Small intestine (tissue), 7 donors: ENCODE measurements at regions not wholly inside any gene's neighbourhood (a gene's known extent, or its start where the extent isn't known, plus 50 kb on each side); places are given as distances from the start of the nearest gene placed in this dataset.

Experiments
- DNase-seq, 2 donors: peaks; one replicate each; pipeline versions ENCODE4 v3.0.0 to v3.0.0-alpha.2; 2013
- FAIRE-seq: peaks from 2 replicates; lab custom pipeline; 2012; peaks lifted over from hg19 to GRCh38; lab: Jason Lieb, UNC
- H3K27ac ChIP-seq, 3 donors: one replicate each; pipeline ENCODE4 v1.5.1; 2013; ENCODE audit warnings: low read length in 2 of 3, mild to moderate bottlenecking in 2 of 3, control low read depth in 1 of 3, inconsistent platforms in 1 of 3, low read depth in 1 of 3, moderate library complexity in 1 of 3
- H3K27me3 ChIP-seq, 3 donors: one replicate each; pipeline ENCODE4 v1.6.1; 2013; ENCODE audit warnings: low read length in 3 of 3, inconsistent platforms in 1 of 3; ENCODE audit not compliant: control insufficient read depth in 3 of 3, insufficient read depth in 3 of 3
- H3K36me3 ChIP-seq, 3 donors: one replicate each; pipeline ENCODE4 v1.6.1; 2013; ENCODE audit warnings: low read length in 3 of 3, inconsistent platforms in 1 of 3, low read depth in 1 of 3, mild to moderate bottlenecking in 1 of 3, moderate library complexity in 1 of 3; ENCODE audit not compliant: control insufficient read depth in 3 of 3, insufficient read depth in 2 of 3
- H3K4me1 ChIP-seq, 3 donors: one replicate each; pipeline ENCODE4 v1.6.1; 2013; ENCODE audit warnings: low read length in 2 of 3, inconsistent platforms in 1 of 3, low read depth in 1 of 3, mild to moderate bottlenecking in 1 of 3, moderate library complexity in 1 of 3; ENCODE audit not compliant: control insufficient read depth in 3 of 3, insufficient read depth in 2 of 3
- H3K4me3 ChIP-seq, 3 donors: one replicate each; pipeline ENCODE4 v1.5.1; 2013; ENCODE audit warnings: low read length in 3 of 3, control low read depth in 1 of 3, inconsistent platforms in 1 of 3, low read depth in 1 of 3, mild to moderate bottlenecking in 1 of 3, moderate library complexity in 1 of 3
- H3K9me3 ChIP-seq, 2 donors: one replicate each; pipeline ENCODE4 v1.6.1; 2013; ENCODE audit warnings: low read depth in 1 of 2, low read length in 1 of 2; ENCODE audit not compliant: control insufficient read depth in 2 of 2, insufficient read depth in 1 of 2
- WGBS, 3 donors: extraction: QIAGEN DNeasy Blood & Tissue Kit; methylation state at CpG; one replicate each; pipeline ENCODE4 v1.1.7; 2013; 5-methylcytosine and 5-hydroxymethylcytosine counted together
- donor health status: healthy with polysubstance abuse.
- donor health status: control.
- donor health status: control.
- donor health status: Bipolar disorder and iron deficiency.
- donor health status: healthy.

- DNase-seq (no peak), FAIRE-seq (no peak)
- H3K27ac ChIP-seq = no peak overlapping the region
- H3K27me3 ChIP-seq = no peaks in the 10 kb centered on the region
- H3K9me3 ChIP-seq = no peaks in the 10 kb centered on the region
- H3K4me3 ChIP-seq = no peak overlapping the region
- H3K36me3 ChIP-seq = no peaks in the 10 kb centered on the region
- WGBS, 3 donors = 22 to 41% (median 31%) methylated on average over 2 of the region's 2 CpGs
- no peaks in the 10 kb centered on the region for H3K4me1 ChIP-seq
These were observed 105.0 kb downstream of the FAT3 start for GRCh38 chr11:92329646-92330045.

GRCh38 chr11:92330114-92330513 is 105.5 kb downstream of the FAT3 start:
- H3K27me3 ChIP-seq = no peaks in the 10 kb centered on the region
- WGBS, 3 donors = 60 to 80% (median 73%) methylated on average over 2 of the region's 2 CpGs
- no peak overlapping the region for H3K27ac ChIP-seq
- no peaks in the 10 kb centered on the region for H3K9me3 ChIP-seq
- H3K4me3 ChIP-seq = no peak overlapping the region
- no peaks in the 10 kb centered on the region for H3K4me1 ChIP-seq
- H3K36me3 ChIP-seq = no peaks in the 10 kb centered on the region
- DNase-seq = no peak
- FAIRE-seq = no peak

GRCh38 chr11:92332986-92333385 is 108.4 kb downstream of the FAT3 start:
- H3K9me3 ChIP-seq = no peaks in the 10 kb centered on the region
- no peak overlapping the region for H3K4me3 ChIP-seq
- no peak overlapping the region for H3K27ac ChIP-seq
- no peaks in the 10 kb centered on the region for H3K4me1 ChIP-seq
- no peak for DNase-seq
- H3K36me3 ChIP-seq = no peaks in the 10 kb centered on the region
- WGBS, 3 donors = 63 to 94% (median 74%) methylated on average over 1 of the region's 1 CpG
- no peaks in the 10 kb centered on the region for H3K27me3 ChIP-seq
- no peak for FAIRE-seq

GRCh38 chr11:92340839-92341238 is 116.2 kb downstream of the FAT3 start:
- no peak for FAIRE-seq
- H3K9me3 ChIP-seq = no peaks in the 10 kb centered on the region
- no peaks in the 10 kb centered on the region for H3K36me3 ChIP-seq
- no peak overlapping the region for H3K27ac ChIP-seq
- WGBS, 3 donors = 87 to 92% (median 90%) methylated on average over 6 of the region's 6 CpGs
- DNase-seq = peak in 1 of 2 donors; percentile 3
- no peak overlapping the region for H3K4me3 ChIP-seq
- no peaks in the 10 kb centered on the region for H3K27me3 ChIP-seq
- H3K4me1 ChIP-seq = no peaks in the 10 kb centered on the region

- H3K27me3 ChIP-seq = no peaks in the 10 kb centered on the region
- 72 to 77% (median 75%) methylated on average over 9 of the region's 9 CpGs for WGBS, 3 donors
- no peaks in the 10 kb centered on the region for H3K9me3 ChIP-seq
- H3K27ac ChIP-seq = no peak overlapping the region
- no peak for FAIRE-seq
- no peak for DNase-seq
- no peak overlapping the region for H3K4me3 ChIP-seq
- no peaks in the 10 kb centered on the region for H3K4me1 ChIP-seq
- H3K36me3 ChIP-seq = no peaks in the 10 kb centered on the region
These were observed 117.6 kb downstream of the FAT3 start for GRCh38 chr11:92342034-92342720.

GRCh38 chr11:92342886-92343285 is 118.3 kb downstream of the FAT3 start:
- no peak overlapping the region for H3K27ac ChIP-seq
- H3K4me1 ChIP-seq = no peaks in the 10 kb centered on the region
- no peaks in the 10 kb centered on the region for H3K27me3 ChIP-seq
- no peaks in the 10 kb centered on the region for H3K9me3 ChIP-seq
- no peak overlapping the region for H3K4me3 ChIP-seq
- DNase-seq (no peak), FAIRE-seq (no peak)
- WGBS, 3 donors = 75 to 94% (median 86%) methylated on average over 3 of the region's 3 CpGs
- H3K36me3 ChIP-seq = no peaks in the 10 kb centered on the region

GRCh38 chr11:92346220-92346619 is 121.6 kb downstream of the FAT3 start:
- FAIRE-seq (no peak), DNase-seq (no peak)
- H3K9me3 ChIP-seq = no peaks in the 10 kb centered on the region
- H3K27ac ChIP-seq = no peak overlapping the region
- H3K4me3 ChIP-seq = no peak overlapping the region
- no peaks in the 10 kb centered on the region for H3K27me3 ChIP-seq
- H3K36me3 ChIP-seq = no peaks in the 10 kb centered on the region
- 55 to 78% (median 61%) methylated on average over 4 of the region's 4 CpGs for WGBS, 3 donors
- H3K4me1 ChIP-seq = no peaks in the 10 kb centered on the region

GRCh38 chr11:92347454-92347853 is 122.8 kb downstream of the FAT3 start:
- no peaks in the 10 kb centered on the region for H3K36me3 ChIP-seq
- 24 to 51% (median 24%) methylated on average over 1 of the region's 1 CpG for WGBS, 3 donors
- DNase-seq (no peak), FAIRE-seq (no peak)
- H3K9me3 ChIP-seq = no peaks in the 10 kb centered on the region
- H3K4me3 ChIP-seq = no peak overlapping the region
- no peaks in the 10 kb centered on the region for H3K4me1 ChIP-seq
- no peaks in the 10 kb centered on the region for H3K27me3 ChIP-seq
- no peak overlapping the region for H3K27ac ChIP-seq
